ENCODE measurements at regions not wholly inside any gene's neighbourhood (a gene's known extent, or its start where the extent isn't known, plus 50 kb on each side); places are given as distances from the start of the nearest gene placed in this dataset.

DNA sequence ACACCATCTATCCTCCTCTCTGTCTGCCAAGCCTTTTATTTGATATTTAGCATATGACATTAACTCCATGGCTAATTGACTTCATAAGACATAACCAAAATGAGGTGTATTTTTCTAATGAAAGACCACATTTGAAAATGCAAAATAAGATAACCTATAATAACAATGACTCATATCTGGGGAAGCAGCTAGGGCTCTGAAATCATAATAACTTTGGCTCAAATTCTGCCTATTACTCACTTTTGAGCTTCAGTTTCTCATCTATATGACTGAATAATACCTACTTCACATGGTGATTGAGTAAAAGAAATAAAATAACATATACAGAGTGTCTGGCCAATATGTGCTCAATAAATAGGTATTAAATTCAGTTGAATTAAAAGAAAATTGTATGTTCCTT lies 1419.8 kb upstream of the TENM4 start:
- TF ChIP-seq SIN3A (IDR thresholded peaks at IDR 0.05; ENCODE audit: borderline replicate concordance, insufficient read depth, low read depth, low read length): no peak
- no peak for TF ChIP-seq TCF7L2 (IDR thresholded peaks at IDR 0.05; ENCODE audit: low read depth, low read length)
- TF ChIP-seq, protein P1, sequence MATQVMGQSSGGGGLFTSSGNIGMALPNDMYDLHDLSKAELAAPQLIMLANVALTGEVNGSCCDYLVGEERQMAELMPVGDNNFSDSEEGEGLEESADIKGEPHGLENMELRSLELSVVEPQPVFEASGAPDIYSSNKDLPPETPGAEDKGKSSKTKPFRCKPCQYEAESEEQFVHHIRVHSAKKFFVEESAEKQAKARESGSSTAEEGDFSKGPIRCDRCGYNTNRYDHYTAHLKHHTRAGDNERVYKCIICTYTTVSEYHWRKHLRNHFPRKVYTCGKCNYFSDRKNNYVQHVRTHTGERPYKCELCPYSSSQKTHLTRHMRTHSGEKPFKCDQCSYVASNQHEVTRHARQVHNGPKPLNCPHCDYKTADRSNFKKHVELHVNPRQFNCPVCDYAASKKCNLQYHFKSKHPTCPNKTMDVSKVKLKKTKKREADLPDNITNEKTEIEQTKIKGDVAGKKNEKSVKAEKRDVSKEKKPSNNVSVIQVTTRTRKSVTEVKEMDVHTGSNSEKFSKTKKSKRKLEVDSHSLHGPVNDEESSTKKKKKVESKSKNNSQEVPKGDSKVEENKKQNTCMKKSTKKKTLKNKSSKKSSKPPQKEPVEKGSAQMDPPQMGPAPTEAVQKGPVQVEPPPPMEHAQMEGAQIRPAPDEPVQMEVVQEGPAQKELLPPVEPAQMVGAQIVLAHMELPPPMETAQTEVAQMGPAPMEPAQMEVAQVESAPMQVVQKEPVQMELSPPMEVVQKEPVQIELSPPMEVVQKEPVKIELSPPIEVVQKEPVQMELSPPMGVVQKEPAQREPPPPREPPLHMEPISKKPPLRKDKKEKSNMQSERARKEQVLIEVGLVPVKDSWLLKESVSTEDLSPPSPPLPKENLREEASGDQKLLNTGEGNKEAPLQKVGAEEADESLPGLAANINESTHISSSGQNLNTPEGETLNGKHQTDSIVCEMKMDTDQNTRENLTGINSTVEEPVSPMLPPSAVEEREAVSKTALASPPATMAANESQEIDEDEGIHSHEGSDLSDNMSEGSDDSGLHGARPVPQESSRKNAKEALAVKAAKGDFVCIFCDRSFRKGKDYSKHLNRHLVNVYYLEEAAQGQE (IDR thresholded peaks at IDR 0.05; ENCODE audit: insufficient read depth in 1 of 2, low read depth in 2 of 2, low read length in 1 of 2): no peak
- TF ChIP-seq POLR2AphosphoS5 (IDR thresholded peaks at IDR 0.05; ENCODE audit: low read depth, low read length): no peak
- TF ChIP-seq, protein P2, sequence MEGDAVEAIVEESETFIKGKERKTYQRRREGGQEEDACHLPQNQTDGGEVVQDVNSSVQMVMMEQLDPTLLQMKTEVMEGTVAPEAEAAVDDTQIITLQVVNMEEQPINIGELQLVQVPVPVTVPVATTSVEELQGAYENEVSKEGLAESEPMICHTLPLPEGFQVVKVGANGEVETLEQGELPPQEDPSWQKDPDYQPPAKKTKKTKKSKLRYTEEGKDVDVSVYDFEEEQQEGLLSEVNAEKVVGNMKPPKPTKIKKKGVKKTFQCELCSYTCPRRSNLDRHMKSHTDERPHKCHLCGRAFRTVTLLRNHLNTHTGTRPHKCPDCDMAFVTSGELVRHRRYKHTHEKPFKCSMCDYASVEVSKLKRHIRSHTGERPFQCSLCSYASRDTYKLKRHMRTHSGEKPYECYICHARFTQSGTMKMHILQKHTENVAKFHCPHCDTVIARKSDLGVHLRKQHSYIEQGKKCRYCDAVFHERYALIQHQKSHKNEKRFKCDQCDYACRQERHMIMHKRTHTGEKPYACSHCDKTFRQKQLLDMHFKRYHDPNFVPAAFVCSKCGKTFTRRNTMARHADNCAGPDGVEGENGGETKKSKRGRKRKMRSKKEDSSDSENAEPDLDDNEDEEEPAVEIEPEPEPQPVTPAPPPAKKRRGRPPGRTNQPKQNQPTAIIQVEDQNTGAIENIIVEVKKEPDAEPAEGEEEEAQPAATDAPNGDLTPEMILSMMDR (IDR thresholded peaks at IDR 0.05): no peak
- BruUV-seq (replicated peaks): no TSS peak
- no peak for ATAC-seq
- H3K4me1 ChIP-seq (ENCODE audit: control insufficient read depth, insufficient read depth, low read length): no peaks in the 10 kb centered on the region
- ChIA-PET POLR2A (no interaction called here), CTCF (no interaction called here)
- no peaks in the 10 kb centered on the region for H3K36me3 ChIP-seq (ENCODE audit: control insufficient read depth, insufficient read depth, low read length)
- intact Hi-C loops (cut with micrococcal nuclease; ENCODE audit: unreplicated experiment): no loop called here
- H3K4me3 ChIP-seq (ENCODE audit: low read depth in 2 of 2, low read length in 2 of 2): no peak overlapping the region
- in situ Hi-C loops (cut with HindIII; ENCODE audit: low pct_unique_long_range_greater_than_20kb, low sequenced_read_pairs): no loop called here
- H3K27ac ChIP-seq (ENCODE audit: low read length): no peak overlapping the region
- H3K9me3 ChIP-seq (ENCODE audit: control insufficient read depth, insufficient read depth, low read depth, low read length): no peaks in the 10 kb centered on the region
- H3K27me3 ChIP-seq (ENCODE audit: control insufficient read depth, insufficient read depth, low read length): no peaks in the 10 kb centered on the region
- DNase-seq (ENCODE audit: low read depth, low spot score): no peak

DNA sequence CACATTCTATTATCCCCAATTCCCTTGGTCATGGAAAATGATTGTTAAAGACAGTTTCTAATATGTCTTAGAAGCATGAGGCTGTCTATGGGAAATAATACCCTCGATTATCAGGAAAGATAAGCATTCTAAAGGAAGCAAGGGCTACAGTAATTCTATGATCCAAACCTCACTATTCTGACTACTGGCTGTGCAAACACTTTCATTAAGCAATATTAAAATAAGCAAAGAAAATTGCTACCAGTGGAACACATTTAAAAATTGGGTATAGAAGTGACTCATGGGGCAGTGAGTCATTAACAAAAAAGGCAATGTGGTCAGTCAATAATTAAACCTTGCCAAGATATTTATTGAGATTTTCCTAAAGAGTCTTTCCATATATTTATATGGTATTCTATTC lies 1415.2 kb upstream of the TENM4 start:
- H3K27me3 ChIP-seq (ENCODE audit: control insufficient read depth, insufficient read depth, low read length): no peaks in the 10 kb centered on the region
- CTCF ChIA-PET: no interaction called here
- H3K27ac ChIP-seq (ENCODE audit: low read length): no peak overlapping the region
- no TSS peak for BruUV-seq (replicated peaks)
- H3K9me3 ChIP-seq (ENCODE audit: control insufficient read depth, insufficient read depth, low read depth, low read length): no peaks in the 10 kb centered on the region
- intact Hi-C loops (cut with micrococcal nuclease; ENCODE audit: unreplicated experiment) (no loop called here), in situ Hi-C loops (cut with HindIII; ENCODE audit: low pct_unique_long_range_greater_than_20kb, low sequenced_read_pairs) (no loop called here)
- H3K4me3 ChIP-seq (ENCODE audit: low read depth in 2 of 2, low read length in 2 of 2): no peak overlapping the region
- TF ChIP-seq, protein P2 (IDR thresholded peaks at IDR 0.05): no peak
- TF ChIP-seq, protein P1 (IDR thresholded peaks at IDR 0.05; ENCODE audit: insufficient read depth in 1 of 2, low read depth in 2 of 2, low read length in 1 of 2): no peak
- TF ChIP-seq TCF7L2 (IDR thresholded peaks at IDR 0.05; ENCODE audit: low read depth, low read length) (no peak), SIN3A (IDR thresholded peaks at IDR 0.05; ENCODE audit: borderline replicate concordance, insufficient read depth, low read depth, low read length) (no peak), POLR2AphosphoS5 (IDR thresholded peaks at IDR 0.05; ENCODE audit: low read depth, low read length) (no peak)
- no peak for DNase-seq (ENCODE audit: low read depth, low spot score)
- POLR2A ChIA-PET: interaction anchor here (0.5 kb wide), 1 partner anchor 383 kb away, joined by 4 read pairs; no protein-coding TSS in a partner anchor
- no peaks in the 10 kb centered on the region for H3K4me1 ChIP-seq (ENCODE audit: control insufficient read depth, insufficient read depth, low read length)
- no peak for ATAC-seq
- no peaks in the 10 kb centered on the region for H3K36me3 ChIP-seq (ENCODE audit: control insufficient read depth, insufficient read depth, low read length)

All from Panc1 (cell line).